CD4-positive, alpha-beta T cell (primary cell): ENCODE measurements at regions not wholly inside any gene's neighbourhood (a gene's known extent, or its start where the extent isn't known, plus 50 kb on each side); places are given as distances from the start of the nearest gene placed in this dataset.
"Not testable (repeated sequence)": the region's sequence is repeated elsewhere in the genome, so short reads cannot be mapped to it uniquely, and the experiment has no call there.

Source experiments
- ATAC-seq: fragments of 200-7000 bp; cut with Tn5 transposase; one replicate; pipeline ENCODE4 v1.10.0; 2022; ENCODE audit warnings: mild to moderate bottlenecking; ENCODE audit not compliant: poor library complexity
- CTCF ChIA-PET: fragments of 350-600 bp; sonication (Branson Sonifier 250); formaldehyde crosslinking; loops from one replicate; lab custom pipeline; 2021; ENCODE audit warnings: antibody characterized with exemption, inconsistent platforms; lab: Charles Lee
- POLR2A ChIA-PET: fragments of 350-600 bp; sonication (Branson Sonifier 250); formaldehyde crosslinking; loops from one replicate; lab custom pipeline; 2021; ENCODE audit warnings: antibody characterized with exemption, inconsistent platforms; lab: Charles Lee
- DNase-seq, 14 experiments: peaks; one replicate each; pipeline ENCODE4 v3.0.0-alpha.2; 2013 to 2020; ENCODE audit warnings: mixed read lengths in 2 of 14
- H3K27ac ChIP-seq, 2 donors: one replicate each; pipeline versions ENCODE4 v1.5.1 to v1.7.0; 2013; ENCODE audit warnings: low read length in 2 of 2, low read depth in 1 of 2, mild to moderate bottlenecking in 1 of 2
- H3K27me3 ChIP-seq, 2 experiments: 1 replicate in 1 of 2; 2 replicates in 1 of 2; pipeline versions ENCODE4 v1.6.1 to v1.7.0; 2013; ENCODE audit warnings: low read length in 2 of 2, control low read depth in 1 of 2, mild to moderate bottlenecking in 1 of 2, moderate library complexity in 1 of 2; ENCODE audit not compliant: insufficient read depth in 2 of 2, control insufficient read depth in 1 of 2
- H3K36me3 ChIP-seq: one replicate; pipeline ENCODE4 v1.6.1; 2013; ENCODE audit warnings: low read length, control low read depth; ENCODE audit not compliant: insufficient read depth
- H3K4me1 ChIP-seq: one replicate; pipeline ENCODE4 v1.6.1; 2013; ENCODE audit warnings: low read length, control low read depth; ENCODE audit not compliant: insufficient read depth
- H3K4me3 ChIP-seq: one replicate; pipeline ENCODE4 v1.5.1; 2013; ENCODE audit warnings: mild to moderate bottlenecking, low read length, moderate library complexity
- H3K9me3 ChIP-seq, 2 experiments: 1 replicate in 1 of 2; 2 replicates in 1 of 2; pipeline versions ENCODE4 v1.6.1 to v1.7.0; 2013; ENCODE audit warnings: low read length in 2 of 2, mild to moderate bottlenecking in 2 of 2, control low read depth in 1 of 2, moderate library complexity in 1 of 2; ENCODE audit not compliant: control insufficient read depth in 1 of 2, insufficient read depth in 1 of 2
- H3K27ac Mint-ChIP-seq: one replicate; pipeline ENCODE4 v1.8.0; 2020; ENCODE audit warnings: mixed read lengths
- H3K27me3 Mint-ChIP-seq: one replicate; pipeline ENCODE4 v1.8.0; 2021; ENCODE audit warnings: mixed read lengths
- H3K36me3 Mint-ChIP-seq: one replicate; pipeline ENCODE4 v1.8.0; 2021; ENCODE audit warnings: low read depth, mixed read lengths
- H3K4me1 Mint-ChIP-seq: one replicate; pipeline ENCODE4 v1.8.0; 2021; ENCODE audit warnings: low read depth, mixed read lengths
- H3K4me3 Mint-ChIP-seq: one replicate; pipeline ENCODE4 v1.8.0; 2020; ENCODE audit warnings: mild to moderate bottlenecking, mixed read lengths
- H3K9me3 Mint-ChIP-seq: one replicate; pipeline ENCODE4 v1.8.0; 2020; ENCODE audit warnings: mixed read lengths
- intact Hi-C, 2 experiments: fragments of 100-400 bp; cut with DNase I in 1 of 2; cut with micrococcal nuclease in 1 of 2; formaldehyde crosslinking; loops; one replicate each; pipeline versions ENCODE4 v1.15.1 to v1.9.0; 2023 to 2025; cut with DNase I, micrococcal nuclease
- TF ChIP-seq, protein P1 (sequence below): fragments of 200-600 bp; IDR thresholded peaks from one replicate; pipeline ENCODE4 v1.8.0; 2022; ENCODE audit warnings: antibody characterized with exemption, mild to moderate bottlenecking

GRCh38 chr6:8809662-8810061, 374.3 kb upstream of the SLC35B3 start:
- ChIA-PET POLR2A (no interaction called here), CTCF (interaction anchor here (0.5 kb wide), 1 partner anchor 1077 kb away, joined by 3 read pairs; no protein-coding TSS in a partner anchor)
- TF ChIP-seq, protein P1, sequence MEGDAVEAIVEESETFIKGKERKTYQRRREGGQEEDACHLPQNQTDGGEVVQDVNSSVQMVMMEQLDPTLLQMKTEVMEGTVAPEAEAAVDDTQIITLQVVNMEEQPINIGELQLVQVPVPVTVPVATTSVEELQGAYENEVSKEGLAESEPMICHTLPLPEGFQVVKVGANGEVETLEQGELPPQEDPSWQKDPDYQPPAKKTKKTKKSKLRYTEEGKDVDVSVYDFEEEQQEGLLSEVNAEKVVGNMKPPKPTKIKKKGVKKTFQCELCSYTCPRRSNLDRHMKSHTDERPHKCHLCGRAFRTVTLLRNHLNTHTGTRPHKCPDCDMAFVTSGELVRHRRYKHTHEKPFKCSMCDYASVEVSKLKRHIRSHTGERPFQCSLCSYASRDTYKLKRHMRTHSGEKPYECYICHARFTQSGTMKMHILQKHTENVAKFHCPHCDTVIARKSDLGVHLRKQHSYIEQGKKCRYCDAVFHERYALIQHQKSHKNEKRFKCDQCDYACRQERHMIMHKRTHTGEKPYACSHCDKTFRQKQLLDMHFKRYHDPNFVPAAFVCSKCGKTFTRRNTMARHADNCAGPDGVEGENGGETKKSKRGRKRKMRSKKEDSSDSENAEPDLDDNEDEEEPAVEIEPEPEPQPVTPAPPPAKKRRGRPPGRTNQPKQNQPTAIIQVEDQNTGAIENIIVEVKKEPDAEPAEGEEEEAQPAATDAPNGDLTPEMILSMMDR: no peak
- no peak for DNase-seq
- no peak for ATAC-seq
- intact Hi-C loops: no loop called here
- Mint-ChIP-seq H3K9me3 (peaks cover 5% of the 10 kb centered on the region), H3K4me3 (no peak overlapping the region), H3K36me3 (no peaks in the 10 kb centered on the region), H3K27ac (no peak overlapping the region), H3K27me3 (no peaks in the 10 kb centered on the region), H3K4me1 (no peaks in the 10 kb centered on the region)
- no peaks in the 10 kb centered on the region for H3K4me1 ChIP-seq
- H3K27ac ChIP-seq: no peak overlapping the region
- no peaks in the 10 kb centered on the region for H3K27me3 ChIP-seq
- no peaks in the 10 kb centered on the region for H3K9me3 ChIP-seq
- no peak overlapping the region for H3K4me3 ChIP-seq
- H3K36me3 ChIP-seq: no peaks in the 10 kb centered on the region

DNA sequence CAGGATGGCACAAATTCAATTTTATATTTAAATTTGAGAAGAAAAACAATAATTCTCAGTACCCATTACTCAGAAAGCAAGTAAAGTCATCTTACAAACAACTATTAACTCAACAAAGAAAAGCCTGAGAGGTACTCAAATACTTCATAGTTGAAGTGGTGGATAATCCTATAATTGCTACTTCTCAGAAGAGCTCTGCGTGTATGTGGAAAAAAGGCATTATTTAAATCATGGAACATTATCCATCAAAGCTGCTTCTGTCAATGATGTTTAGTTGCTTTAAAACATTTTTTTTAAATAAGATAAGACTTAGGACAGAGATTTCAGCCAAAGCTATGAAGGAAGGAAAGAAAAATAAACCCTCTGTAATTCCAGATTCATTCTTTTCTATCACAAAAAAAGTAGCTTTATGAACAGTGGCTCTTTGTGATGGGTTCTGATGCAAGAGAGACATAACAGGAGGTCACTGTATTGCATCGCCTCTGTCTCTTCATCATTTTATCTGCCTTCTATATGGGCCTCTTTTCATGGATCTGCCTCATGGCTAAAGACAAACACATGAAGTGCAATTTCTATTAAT, 367.9 kb upstream of the SLC35B3 start:
- no peak overlapping the region for H3K4me3 ChIP-seq
- H3K27me3 ChIP-seq: no peaks in the 10 kb centered on the region
- no peaks in the 10 kb centered on the region for H3K4me1 Mint-ChIP-seq
- no peaks in the 10 kb centered on the region for H3K4me1 ChIP-seq
- H3K9me3 ChIP-seq: peaks cover 0 to 4% of the 10 kb centered on the region in 2 experiments
- ATAC-seq (no peak), DNase-seq (no peak)
- ChIA-PET CTCF (no interaction called here), POLR2A (no interaction called here)
- intact Hi-C loops: no loop called here
- no peaks in the 10 kb centered on the region for H3K36me3 Mint-ChIP-seq
- H3K4me3 Mint-ChIP-seq: no peak overlapping the region
- TF ChIP-seq, protein P1: no peak
- H3K27ac Mint-ChIP-seq: no peak overlapping the region
- H3K9me3 Mint-ChIP-seq: peaks cover 7% of the 10 kb centered on the region
- H3K27ac ChIP-seq: no peak overlapping the region
- H3K27me3 Mint-ChIP-seq: no peaks in the 10 kb centered on the region
- no peaks in the 10 kb centered on the region for H3K36me3 ChIP-seq

DNA sequence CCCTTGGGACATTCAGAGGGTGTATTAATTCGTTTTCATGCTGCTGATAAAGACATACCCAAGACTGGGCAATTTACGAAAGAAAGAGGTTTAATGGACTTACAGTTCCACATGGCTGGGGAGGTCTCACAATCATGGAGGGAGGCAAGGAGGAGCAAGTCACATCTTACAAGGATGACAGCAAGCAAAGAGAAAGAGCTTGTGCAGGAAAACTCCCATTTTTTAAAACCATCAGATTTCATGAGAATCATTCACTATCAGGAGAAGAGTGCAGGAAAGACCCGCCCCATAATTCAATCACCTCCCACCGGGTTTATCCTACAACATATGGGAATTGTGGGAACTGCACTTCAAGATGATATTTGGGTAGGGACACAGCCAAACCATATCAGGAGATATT, 367.1 kb upstream of the SLC35B3 start:
- H3K27me3 ChIP-seq, POLR2A ChIA-PET, H3K4me3 ChIP-seq, H3K4me1 Mint-ChIP-seq, H3K27ac ChIP-seq, intact Hi-C loops, H3K4me1 ChIP-seq, H3K27me3 Mint-ChIP-seq, H3K36me3 Mint-ChIP-seq, CTCF ChIA-PET, H3K9me3 Mint-ChIP-seq, DNase-seq, ATAC-seq, H3K9me3 ChIP-seq, H3K27ac Mint-ChIP-seq, H3K36me3 ChIP-seq, H3K4me3 Mint-ChIP-seq: not testable (repeated sequence)

GRCh38 chr6:8794420-8794819, 359.1 kb upstream of the SLC35B3 start:
- Histone ChIP-seq H3K27ac (no peak overlapping the region), H3K36me3 (no peaks in the 10 kb centered on the region), H3K4me3 (no peak overlapping the region), H3K9me3 (peaks cover 0 to 4% of the 10 kb centered on the region in 2 experiments), H3K4me1 (no peaks in the 10 kb centered on the region), H3K27me3 (no peaks in the 10 kb centered on the region)
- Mint-ChIP-seq H3K9me3 (peaks cover 8% of the 10 kb centered on the region), H3K27me3 (no peaks in the 10 kb centered on the region), H3K36me3 (no peaks in the 10 kb centered on the region), H3K4me1 (no peaks in the 10 kb centered on the region), H3K4me3 (no peak overlapping the region), H3K27ac (no peak overlapping the region)
- ChIA-PET CTCF (no interaction called here), POLR2A (no interaction called here)
- no peak for ATAC-seq
- TF ChIP-seq, protein P1: no peak
- DNase-seq: no peak
- intact Hi-C loops: no loop called here
